DMS79 (cell line): ENCODE measurements at regions not wholly inside any gene's neighbourhood (a gene's known extent, or its start where the extent isn't known, plus 50 kb on each side); places are given as distances from the start of the nearest gene placed in this dataset.

ENCODE experiments used
- DNase-seq: peaks from one replicate; lab custom pipeline; 2025; lab: John Stamatoyannopoulos, UW

DNA sequence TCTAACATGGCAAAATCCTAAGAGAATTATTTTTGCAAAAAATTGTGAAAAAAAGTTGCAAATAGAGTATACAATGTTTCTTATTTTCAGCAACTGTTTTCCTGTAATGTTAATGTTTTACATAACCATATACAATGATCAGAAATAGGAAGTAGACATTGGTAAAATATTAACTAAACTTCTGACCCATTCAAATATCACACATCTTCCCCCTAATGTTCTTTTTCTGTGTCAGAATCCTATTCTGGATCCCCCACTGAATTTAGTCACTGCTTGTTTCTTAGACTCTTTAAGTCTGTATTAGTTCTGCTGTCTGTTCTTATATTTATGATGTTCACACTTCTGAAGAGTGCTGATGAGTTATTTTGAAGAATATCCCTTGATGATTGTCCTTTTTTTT, 62.0 kb downstream of the HFE start:
- DNase-seq = no peak

GRCh38 chr6:26152226-26153101, 65.2 kb downstream of the HFE start:
- DNase-seq = no peak

DNA sequence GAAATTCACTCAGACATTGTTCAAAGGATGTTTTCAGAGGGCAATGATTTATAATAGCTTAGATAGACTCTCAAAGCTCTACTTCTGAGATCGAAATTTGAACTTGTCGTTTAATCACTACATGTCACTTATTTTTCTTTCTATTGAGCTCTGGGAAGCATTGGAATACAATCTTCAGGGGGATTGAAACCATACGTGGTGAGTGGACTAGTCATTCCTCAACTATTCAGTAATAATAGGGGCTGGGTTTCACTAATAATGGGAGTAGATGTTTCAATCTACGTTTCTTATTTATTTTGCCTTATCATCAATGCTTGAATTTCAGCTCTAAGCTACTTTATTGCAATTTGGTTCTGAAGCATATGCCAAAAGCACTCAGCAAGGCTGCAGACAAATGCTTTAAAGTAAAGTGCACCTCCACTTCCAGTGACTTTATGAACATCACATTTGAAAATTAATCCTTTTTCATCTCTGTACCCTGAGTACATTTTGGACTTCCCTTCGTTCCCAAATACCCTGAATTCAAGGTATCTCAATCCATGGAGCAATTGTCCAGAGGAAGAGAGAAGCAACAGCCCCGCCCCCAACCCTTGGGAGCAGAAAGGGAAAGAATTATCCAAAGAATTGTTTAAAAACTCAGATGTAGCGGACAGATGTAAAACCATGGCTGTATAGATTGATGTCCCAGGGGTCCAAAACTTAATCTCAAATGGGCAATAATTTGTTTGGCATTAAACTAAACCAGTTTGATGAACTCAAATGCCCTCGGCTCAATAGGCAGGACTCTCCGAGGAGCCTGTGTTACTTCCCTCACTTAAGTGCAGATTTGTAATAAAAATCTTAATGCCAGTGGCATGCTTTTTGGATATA, 68.1 kb downstream of the HFE start:
- DNase-seq = no peak

GRCh38 chr6:26156105-26156849, 69.0 kb downstream of the HFE start:
- peak; percentile 89 for DNase-seq

DNA sequence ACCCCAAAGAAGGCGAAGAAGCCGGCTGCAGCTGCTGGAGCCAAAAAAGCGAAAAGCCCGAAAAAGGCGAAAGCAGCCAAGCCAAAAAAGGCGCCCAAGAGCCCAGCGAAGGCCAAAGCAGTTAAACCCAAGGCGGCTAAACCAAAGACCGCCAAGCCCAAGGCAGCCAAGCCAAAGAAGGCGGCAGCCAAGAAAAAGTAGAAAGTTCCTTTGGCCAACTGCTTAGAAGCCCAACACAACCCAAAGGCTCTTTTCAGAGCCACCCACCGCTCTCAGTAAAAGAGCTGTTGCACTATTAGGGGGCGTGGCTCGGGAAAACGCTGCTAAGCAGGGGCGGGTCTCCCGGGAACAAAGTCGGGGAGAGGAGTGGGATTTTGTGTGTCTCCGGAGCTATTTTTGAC, 69.6 kb downstream of the HFE start:
- DNase-seq = peak; percentile 35

DNA sequence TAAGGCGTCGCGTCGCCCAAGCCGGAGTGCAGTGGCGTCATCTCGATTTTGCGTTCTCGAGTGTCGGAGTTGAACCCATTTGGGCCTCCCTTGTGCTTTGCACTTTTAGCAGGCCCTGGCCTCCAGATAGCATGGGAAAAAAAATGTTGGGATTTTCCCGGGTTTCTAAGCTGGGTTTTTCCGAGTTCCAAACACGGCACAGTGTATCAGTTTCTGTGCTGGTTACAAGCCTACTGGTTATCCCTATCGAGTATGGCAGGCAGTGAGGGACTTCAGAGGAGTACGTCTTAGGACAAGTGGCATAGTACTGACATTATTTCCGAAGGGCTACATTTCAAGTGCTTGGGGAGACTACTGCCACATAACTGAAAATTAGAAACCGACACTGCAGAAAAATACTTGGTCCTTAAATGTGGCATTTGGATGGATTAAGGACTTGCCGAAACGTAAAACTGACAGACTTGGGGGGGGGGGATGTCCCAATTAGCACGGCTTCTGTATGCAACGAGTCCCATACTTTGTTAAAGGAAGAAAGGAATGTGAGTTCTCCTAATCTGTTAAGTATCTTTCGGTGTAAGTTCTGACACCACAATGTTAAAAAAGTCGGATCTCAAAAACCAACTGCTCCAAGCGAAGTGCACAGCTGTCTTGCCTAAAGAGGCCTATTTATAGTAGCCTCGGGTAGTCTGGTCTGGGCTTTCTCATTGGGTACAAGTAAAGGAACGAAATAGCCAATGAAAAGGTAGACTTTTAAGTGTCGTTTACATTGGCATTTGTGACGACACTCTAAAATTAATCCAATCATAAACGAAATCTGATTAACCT, 70.2 kb downstream of the HFE start:
- DNase-seq = peak; percentile 40

- DNase-seq = peak; percentile 90
These were observed 70.9 kb downstream of the HFE start for GRCh38 chr6:26158076-26158580.

DNA sequence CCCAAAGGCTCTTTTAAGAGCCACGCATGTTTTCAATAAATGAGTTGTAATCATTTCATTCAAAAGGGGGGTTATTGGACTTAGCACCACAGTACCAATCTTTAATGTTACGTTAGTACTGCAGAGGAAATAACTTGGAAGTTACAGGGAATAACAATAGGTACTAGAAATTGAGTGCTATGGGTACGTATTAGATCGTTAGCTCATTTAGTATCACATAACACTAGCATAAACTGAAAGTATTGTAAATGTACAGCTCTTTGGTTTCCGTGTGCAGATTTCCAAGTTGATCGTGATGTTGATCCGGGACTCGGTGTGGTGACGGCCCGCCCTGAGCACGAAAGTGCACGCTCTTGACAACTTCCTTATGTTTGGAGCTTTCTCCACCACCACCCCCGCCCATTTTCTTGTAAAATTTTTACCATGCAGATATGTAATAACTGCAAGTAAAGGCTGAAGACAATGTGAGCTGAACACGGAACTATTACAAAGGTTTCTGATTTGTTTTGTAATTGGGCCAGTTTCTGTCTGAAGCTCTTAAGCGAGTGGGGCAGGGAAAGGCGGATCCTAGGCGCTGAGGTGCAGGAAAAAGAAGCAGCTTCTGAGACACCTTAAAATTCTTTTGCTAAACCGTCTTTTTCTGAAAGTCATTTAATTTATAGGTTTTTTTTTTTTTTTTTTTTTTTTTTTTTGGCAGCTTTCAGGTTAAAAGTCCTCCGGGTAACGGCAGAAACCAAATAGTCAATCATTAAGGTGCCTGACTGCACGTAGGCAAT, 71.5 kb downstream of the HFE start:
- no peak for DNase-seq

DNA sequence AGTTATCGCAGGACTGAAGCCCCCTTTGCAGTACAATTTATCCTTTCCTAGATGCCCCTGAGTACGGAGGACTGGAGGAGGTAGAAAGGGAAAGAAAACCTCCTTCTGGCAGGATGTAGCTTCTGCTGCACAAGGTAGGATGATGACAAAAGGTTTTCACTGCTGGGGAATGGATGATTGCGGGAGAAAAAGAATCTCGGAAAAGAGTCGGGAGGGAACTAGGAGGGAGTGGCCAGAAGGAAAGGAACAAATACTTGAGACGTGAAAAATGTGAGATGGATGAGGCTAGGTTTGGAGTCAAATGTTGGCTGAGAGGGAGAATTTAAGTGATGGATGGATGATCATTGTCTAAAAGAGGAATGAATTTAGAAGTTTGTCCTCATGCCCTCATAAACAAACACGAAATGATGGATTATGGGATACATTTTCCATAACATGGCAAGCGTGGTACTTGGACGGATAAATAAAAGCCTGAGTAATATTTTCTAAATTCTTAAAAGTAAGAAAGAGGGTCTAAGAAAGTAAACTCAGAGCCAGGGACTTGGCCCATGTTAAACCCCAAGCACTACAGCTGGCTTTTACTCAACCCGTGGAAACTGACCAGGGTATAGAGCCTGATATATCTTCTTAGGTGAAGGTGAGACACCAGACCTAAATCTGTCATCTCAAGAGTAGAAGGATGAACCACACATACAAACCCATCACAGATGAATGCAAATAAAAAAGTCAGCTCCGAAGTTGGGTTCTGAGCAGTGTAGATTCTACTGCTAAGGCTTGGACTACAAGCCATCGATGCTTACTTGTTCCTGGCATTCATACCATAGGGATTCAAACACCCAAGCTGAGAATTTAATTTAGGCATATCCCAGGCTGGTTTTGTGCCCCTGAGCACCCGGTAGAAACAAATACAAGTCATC, 72.4 kb downstream of the HFE start:
- DNase-seq = no peak

DNA sequence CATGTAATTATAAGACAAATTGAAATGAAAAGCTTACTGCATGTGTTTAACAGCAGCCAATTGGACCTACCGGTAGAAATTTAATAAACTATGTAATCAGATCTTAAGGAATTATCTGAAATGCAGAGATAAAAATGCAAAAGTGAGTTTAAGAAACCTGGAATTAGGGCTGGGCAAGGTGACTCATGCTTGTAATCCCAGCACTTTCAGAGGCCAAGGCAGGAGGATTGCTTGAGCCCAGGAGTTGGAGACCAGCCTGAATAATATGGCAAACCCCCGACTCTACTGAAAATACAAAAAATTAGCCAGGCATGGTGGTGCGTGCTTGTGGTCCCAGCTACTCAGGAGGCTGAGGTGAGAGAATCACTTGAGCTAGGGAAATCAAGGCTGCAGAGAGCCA, 74.1 kb downstream of the HFE start:
- DNase-seq = no peak

GRCh38 chr6:26162399-26162798, 75.2 kb downstream of the HFE start:
- DNase-seq = no peak

- no peak for DNase-seq
These were observed 76.3 kb downstream of the HFE start for GRCh38 chr6:26163427-26164119.

DNA sequence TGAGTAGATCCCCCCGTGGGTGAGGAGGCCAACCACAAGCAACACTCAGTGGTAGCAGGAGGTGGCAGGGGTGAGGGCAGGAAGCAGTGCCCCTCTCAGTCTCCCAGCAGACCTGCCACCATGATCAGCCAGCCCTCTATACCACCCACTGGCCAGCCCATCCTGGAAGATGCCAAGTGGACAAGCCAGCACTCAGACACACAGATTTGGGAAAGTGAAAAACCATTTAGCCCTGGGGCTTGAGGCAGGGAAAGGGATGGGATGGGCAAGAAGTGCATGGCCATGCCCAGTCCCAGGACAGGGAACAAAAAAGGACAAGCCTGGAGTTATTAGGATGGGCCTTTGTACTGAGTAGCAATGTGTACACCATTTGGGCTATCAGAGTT, 76.9 kb downstream of the HFE start:
- no peak for DNase-seq

GRCh38 chr6:26165261-26165790, 78.1 kb downstream of the HFE start:
- DNase-seq = no peak

GRCh38 chr6:26170181-26170580, 83.0 kb downstream of the HFE start:
- DNase-seq = no peak

DNA sequence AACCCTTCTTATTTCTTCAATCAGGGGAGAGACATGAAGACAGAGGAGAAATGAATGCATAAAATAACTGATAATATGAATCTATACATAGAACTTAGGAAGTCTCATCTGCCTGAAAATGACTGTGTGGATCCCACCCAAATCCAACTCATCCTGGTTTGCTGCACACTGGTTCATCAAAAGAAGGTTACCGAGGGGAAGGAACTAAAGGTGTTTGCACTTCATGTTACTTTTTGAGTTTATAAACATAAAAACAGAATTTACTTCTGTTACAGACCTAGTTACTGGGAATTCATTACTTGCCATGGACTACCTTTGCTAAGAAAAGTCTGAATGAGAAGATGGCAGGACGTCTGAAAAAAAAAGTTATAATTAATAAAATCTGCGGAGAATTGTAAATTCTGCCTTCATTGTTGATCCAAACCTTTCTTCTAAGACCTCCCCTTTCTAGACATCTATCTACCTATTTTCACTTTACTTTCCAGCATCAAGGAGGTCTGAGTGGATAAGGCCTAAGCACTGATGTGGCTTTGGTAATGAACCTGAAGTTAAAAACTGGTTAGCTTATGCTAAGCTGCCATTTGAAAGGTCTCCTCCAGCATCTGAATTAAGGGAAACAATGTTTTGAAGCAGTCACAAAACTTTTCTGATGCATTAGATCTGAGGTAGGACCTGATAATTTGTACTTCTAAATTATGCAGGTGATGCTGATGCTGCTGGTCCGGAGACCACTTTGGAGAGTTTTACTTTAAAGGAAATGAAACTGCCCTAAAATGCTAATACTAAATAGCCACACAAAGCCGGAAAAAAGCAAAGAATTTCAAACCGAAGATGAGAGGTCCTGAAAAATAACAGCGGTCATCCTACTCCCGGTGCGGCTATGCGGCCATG, 84.0 kb downstream of the HFE start:
- DNase-seq = no peak

DNA sequence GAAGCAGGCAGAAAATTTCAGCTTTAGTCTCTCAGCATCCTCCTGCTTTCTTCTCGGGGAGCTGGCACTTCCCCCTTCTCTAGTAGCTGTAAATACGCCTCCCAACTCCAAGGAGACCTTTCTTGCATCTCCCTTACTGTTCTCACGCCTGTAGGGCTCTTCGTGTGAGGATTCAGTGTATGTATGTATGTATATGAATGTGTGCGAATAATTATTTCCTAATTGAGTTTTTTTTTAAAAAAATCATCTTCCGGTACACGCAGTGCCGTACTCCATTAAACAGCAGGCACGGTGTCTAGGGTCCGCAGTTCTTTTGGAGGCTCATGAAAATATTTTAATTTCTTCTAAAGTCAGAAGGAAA, 85.4 kb downstream of the HFE start:
- DNase-seq = peak; percentile 2

- DNase-seq = no peak
These were observed 86.6 kb downstream of the HFE start for GRCh38 chr6:26173836-26174145.
